Activated CD4-positive, CD25-positive, alpha-beta regulatory T cell (primary cell): ENCODE measurements at regions not wholly inside any gene's neighbourhood (a gene's known extent, or its start where the extent isn't known, plus 50 kb on each side); places are given as distances from the start of the nearest gene placed in this dataset.
"Not testable (repeated sequence)": the region's sequence is repeated elsewhere in the genome, so short reads cannot be mapped to it uniquely, and the experiment has no call there.

Experiments
- DNase-seq, 4 experiments: peaks; one replicate each; lab custom pipeline; 2025; lab: John Stamatoyannopoulos, UW

DNA sequence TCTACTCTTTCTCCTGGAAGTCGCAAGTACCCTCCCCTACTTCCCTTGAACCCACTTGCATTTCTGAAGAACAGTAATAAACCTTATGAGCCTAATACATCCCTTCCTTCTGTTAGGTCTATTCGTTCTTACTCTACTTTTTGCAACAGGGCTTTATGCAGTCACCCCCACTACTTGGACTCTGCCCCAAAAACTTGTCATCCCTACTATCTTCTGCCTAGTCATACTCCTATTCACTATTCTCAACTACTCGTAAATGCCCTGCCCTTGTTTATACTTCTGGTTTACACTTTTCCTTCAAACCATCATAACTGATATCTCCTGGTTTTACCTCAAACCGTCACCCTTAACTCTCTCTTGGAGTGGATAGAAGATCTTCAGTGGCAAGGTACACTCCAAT lies 55.2 kb upstream of the SLIT2 start:
- DNase-seq = no peak

DNA sequence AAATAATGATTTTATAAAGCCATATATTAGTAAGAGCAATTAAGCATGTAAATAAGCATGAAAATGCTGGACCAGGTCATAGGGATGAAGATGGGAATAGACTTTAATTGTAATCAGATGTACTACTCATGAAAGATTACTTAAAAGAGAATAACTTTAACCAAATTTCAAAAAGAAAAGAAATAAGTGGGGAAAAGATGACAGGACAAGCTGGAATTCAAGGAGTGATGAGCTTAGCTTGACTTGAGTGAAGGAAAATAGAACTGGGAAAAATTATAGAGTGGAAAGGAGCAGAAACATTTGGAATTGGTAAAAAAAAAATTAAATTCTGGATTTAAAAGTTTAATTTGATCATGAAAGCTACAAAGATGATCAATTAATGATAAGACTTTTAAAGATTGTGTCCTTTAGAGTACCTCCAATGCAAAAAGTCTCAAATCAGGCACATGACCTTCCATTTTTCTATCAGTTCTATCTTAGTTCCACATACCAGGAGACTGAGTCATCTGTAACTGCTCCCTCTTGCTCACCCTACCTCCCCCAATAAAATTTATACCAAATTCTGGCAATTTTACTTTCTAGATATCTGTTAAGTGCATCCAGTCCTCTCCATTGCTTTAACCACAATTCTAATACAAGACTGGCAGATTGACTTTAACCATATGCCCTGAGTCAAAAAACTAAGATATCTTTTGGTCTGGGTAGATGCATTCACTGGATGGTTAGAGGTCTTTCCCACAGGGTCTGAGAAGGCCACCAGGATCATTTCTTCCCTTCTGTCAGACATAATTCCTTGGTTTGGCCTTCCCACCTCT lies 56.4 kb upstream of the SLIT2 start:
- no peak for DNase-seq

DNA sequence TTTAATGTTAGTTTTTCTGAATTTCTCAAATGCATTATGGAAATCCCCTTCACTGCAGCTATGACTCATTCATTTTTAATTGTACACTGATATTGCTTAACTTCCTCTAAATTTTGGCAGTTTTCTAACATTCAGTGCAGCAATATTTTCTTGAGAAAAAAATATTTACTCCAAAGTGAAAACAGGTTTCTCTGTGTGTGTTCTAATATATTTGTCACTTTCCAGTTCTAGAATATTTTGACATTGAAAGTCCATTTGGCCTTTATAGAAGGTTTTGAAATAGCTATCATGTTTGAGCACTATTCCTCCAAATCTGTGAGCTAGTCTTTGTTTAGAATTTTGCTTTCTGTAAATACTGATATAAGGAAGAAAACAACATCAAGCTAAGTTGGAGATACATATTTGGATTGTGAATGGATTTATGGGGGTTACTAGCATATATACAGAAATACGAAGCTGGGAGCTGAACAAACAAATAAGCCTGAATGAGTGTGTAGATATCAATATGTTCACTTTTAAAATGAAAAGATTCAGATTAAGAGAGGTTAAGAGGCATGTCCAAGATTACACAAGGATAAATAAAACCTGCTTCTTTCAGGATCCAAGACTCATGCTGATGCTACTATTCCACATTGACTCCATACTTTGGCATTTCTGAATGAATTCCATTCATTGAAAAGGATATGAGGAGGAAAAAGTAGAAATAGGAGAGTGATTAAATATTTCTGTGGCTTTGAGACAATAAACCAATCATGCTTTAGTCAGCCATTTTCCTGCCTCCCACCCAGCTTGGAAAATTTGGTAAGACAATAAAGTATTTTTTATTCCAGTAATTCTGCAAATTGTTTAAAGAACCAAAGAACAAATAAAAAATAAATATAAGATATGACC lies 57.3 kb upstream of the SLIT2 start:
- DNase-seq = no peak

DNA sequence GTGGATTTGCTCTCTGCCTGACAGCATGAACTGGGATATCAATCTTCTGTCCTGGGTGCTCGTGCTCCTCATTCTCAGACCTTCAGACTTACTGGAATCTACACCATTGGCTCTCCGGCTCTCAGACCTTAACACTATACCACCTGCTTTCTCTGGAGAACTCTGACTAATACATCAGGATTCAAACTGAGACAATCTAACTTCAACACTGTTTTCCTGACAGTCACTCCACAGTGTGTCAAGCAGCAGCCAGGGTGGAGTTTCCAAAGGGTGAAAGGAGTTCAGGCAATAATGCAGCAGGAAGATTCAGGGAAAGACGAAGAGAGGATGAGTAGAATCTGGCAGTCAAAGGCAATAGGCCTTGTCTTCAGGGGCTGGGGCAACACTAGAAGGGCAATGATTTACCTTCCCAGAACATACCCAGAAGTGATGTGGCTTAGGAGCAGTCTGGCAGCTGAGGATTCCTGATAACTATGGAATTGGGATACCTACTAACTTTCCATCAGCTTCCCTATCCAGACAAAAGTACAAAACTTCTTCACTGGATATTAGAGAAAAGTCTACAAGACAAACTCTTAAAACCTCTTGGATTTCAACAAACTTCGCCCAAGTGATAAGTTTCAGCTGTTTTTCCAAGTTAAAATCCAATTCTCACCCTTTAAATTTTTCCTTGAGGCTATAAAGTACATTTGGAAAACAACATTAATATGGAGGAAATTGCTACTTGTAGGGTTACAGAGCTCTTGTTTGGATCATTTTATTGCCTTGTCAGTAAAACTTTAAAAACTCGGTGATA lies 58.4 kb upstream of the SLIT2 start:
- DNase-seq = no peak

DNA sequence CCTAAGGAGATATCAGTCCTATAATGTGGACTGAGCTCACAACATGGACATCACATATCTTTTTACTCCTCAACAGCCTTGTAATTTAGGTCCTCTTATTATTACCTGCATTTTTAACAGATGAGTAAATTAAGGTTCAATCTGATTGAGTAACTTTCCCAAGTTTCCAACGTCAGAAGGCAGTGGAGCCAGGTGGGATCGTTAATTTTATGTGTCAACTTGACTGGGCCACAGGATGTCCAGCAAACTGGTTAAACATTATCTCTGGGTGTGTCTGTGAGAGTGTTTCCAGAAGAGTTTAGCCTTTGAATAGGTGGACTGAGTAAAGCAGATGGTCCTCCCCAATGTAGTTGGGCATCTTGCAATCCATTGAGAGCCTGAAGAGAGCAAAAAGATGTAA lies 59.0 kb upstream of the SLIT2 start:
- no peak for DNase-seq

DNA sequence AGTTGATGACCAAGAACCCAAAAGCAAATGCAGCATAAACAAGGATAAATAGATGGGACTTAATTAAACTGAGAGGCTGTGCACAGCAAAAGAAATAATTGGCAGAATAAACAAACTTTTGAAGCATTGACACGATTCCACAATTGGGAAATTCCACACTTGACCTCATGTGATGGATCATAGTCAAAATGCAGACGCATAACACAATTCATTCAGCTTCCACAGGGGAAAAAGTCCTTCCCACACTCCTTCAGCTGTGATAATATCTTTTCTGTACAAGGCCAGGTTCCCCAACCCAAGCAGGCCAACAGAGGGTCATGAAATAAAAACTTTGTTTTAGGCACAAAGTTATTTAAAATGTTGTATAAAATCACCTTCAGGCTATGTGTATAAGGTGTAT lies 66.6 kb upstream of the SLIT2 start:
- no peak for DNase-seq

DNA sequence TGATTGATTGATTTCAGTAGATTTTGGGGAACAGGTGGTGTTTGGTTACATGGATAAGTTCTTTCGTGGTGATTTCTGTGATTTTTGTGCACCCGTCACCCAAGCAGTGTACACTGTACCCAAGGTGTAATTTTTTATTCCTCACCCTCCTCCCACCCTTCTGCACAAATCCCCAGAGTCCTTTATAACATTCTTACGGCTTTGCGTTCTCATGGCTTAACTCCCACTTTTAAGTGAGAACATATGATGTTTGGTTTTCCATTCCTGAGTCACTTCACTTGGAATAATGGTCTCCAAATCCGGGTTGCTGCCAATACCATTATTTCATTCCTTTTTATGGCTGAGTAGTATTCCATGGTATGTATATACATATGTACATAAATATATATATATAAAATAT lies 68.6 kb upstream of the SLIT2 start:
- not testable (repeated sequence) for DNase-seq

DNA sequence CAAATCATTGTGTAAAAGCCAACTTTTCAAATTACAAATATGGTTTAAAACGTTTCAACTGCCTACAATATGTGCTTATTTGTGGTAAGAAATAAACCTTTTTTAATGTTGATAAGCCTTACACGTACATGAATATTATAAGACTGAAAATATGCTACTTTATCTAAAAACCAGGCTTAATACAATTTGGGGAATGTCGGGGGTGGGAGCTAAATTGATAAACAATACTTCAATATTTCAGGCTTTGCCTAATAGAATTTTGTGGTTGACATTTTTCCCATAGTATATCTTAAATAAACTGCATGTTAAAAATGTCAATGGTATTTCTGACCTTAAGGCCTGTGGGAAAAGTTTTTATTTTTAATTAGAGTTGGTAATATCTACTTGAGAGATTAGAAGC lies 69.8 kb upstream of the SLIT2 start:
- no peak for DNase-seq

DNA sequence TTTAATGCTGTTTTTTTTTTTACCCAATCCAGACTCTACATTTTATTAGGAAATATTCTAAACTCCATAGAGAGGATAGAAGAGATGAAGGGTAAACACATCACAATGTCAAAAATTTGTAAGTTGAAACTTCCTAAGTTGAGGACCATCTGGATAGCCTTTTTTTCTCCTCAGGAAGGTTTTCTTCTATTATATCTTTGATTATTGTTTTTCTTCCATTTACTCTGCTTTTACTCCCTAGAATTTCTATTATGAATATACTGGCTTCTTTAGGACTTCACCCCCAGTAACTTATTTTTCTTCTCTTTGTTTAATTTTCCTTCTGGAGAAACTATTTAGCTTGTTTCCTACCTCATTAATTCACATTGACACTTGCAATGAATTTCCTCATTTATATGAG lies 71.2 kb upstream of the SLIT2 start:
- no peak for DNase-seq

DNA sequence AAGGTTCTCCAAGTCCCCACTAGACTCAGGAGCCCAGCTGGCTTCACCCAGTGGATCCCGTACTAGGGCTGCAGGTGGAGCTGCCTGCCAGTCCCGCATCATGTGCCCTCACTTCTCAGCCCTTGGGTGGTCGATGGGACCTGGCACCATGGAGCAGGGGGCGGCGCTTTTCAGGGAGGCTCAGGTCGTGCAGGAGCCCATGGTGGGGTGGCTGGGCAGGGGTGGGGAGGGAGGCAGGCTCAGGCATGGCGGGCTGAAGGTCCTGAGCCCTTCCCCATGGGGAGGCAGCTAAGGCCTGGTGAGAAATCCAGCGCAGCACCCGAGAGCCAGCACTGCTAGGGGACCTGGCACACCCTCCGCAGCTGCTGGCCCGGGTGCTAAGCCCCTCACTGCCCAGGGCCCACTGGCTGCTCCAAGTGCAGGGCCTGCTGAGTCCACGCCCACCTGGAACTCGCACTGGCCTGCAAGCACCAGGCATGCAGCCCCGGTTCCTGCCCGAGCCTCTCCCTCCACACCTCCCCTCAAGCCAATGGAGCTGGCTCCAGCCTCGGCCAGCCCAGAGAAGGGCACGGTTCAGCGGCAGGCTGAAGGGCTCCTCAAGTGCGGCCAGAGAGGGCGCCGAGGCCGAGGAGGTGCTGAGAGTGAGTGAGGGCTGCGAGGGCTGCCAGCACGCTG lies 72.7 kb upstream of the SLIT2 start:
- no peak for DNase-seq

DNA sequence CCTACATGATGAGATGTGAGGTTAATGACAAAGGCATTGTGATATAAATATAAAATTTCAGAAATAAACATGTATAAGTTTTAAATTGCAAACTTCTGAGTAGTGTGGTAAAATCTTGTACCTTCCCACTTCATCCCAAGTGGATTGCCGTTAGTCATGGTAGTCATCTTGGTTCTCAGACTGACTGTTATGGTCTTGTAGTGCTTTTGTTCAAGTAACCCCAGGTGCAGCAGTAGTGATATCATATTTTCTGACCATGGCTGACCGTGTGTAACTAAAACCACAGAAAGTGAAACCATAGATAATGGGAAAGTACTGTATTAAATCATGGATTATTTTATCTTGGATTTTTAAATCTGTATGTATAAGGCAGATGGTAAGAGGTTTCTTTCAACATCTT lies 74.8 kb upstream of the SLIT2 start:
- DNase-seq = no peak

DNA sequence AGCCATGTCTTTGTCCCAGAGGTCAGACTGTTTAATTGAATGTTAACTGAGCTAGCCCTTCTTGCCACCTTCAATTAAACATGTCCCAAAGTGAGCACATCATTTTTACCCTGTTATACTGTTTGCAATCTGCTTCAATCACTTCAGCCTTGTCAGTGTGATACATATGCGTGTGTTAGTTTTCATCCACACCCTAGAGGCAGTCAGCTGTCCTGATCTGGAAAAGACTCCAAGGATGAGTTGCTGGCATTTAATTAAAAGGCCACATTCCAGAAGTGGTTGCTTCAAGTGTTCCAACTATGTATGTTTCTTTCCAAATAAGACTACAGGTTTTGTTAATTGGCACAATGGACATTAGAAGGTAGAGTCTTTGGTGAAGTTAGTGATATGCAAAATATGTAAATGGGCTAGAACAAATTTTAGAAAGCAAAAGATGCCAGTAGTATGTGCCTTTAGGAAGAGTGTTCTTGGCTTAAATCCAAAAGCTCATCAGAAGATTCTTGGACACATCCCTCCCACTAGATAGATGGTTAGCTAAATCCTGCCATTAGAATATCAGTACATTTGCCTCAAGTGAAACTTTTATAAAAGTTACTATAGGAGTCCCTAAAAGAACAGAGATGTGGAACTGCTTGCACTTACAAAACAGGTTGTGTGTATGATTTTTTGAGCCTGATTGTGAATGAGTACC lies 79.5 kb upstream of the SLIT2 start:
- no peak for DNase-seq

DNA sequence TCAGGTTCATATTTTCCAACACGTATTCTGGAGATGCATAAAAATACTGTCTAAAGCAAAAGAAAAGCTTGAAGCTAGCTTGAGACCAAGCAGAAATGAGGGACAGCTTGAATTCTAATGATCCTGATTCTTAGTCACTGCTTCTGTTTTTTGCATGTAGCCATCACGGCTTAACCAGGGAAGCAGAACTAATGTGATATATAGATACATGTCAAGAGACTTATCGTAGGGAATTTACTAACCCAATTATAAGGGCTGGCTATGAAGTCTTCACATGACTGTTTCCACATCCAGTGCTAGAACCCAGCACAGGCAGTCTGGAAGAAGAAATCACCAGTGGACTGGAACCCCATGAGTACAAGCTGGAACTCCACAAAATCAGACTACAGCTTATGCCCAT lies 85.2 kb upstream of the SLIT2 start:
- DNase-seq = no peak

DNA sequence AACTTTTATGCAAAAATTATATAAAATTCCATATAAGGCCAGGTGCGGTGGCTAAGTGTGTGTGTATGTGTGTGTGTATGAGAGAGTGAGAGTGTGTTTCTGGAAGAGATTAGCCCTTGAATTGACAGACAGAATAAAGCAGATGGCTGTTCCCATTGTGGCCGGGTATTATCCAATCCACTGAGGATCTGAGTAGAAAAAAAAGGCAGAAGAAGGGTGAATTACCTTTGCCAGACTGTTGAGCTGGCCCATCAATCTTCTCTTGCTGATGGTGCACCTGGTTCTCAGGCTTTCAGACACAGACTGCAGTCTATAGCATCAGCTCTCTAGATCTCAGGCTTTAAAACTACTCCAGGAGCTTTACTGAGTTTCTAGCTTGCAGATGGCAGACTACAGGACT lies 92.2 kb upstream of the SLIT2 start:
- DNase-seq = no peak

DNA sequence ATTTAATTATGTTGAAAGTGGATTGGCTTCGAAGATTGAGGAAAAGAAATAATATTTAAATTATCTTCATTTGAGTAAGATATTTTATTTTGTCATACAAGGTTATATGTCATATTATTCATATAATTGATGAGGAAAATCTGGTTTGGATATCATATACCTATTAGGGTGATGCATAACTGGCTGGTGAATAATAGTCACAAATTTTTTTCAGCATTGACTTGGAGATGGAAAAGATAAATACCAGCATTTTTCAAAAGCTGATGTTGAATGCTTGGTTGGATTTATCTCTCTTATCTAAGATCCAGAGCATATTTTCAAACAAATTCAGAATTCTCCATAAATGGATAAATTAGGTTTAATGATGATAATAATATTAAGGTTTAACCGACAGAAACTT lies 93.5 kb upstream of the SLIT2 start:
- DNase-seq = no peak

DNA sequence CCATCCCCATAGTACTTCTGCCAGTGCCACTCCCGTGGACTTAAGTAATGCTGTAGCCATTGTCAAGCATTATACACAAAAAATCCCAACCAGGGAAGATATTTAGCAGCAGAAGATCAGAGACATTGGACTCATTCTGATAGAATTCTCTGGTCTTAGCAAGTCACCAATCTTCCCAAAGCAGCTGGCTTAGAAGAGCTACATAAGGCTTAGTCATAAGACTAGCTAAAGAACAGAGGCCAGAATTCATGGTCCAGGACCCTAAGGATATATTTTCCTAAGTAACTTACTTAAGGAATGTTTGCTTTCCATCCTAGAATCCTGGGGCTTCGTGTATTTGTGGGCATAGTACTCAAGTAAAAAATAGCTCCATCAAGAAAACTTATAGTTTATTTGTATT lies 100.3 kb upstream of the SLIT2 start:
- no peak for DNase-seq

DNA sequence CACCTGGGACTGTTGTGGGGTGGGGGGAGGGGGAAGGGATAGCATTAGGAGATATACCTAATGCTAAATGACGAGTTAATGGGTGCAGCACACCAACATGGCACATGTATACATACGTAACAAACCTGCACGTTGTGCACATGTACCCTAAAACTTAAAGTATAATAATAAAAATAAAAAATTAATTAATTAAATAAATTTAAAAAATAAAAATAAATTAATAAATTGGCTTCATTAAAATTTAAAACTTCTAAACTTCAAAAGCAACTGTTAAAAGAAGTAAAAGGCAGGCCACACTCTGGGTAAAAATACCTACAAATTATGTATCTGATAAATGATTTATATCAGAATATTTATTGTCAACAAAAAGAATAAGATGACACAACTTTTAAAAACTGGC lies 102.6 kb upstream of the SLIT2 start:
- DNase-seq = not testable (repeated sequence)

DNA sequence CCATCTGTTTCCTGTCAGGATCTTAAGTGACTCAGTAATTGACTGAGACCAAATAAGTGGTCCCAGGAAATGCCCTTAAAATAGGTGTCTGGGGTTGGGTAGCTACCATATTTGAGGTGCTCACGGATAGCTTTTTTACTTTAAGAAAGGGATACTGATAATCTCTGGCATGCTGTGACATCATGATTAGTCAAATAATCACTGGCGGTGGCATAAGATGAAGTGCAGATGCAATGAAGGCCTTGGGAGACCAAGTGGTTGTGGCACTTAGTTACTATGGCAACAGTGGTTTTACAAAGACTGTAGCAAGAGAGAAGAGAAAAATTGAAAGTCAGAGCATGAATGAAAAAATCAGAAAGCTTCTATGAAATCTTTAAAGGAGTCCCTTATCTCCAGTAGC lies 114.5 kb upstream of the SLIT2 start:
- no peak for DNase-seq

DNA sequence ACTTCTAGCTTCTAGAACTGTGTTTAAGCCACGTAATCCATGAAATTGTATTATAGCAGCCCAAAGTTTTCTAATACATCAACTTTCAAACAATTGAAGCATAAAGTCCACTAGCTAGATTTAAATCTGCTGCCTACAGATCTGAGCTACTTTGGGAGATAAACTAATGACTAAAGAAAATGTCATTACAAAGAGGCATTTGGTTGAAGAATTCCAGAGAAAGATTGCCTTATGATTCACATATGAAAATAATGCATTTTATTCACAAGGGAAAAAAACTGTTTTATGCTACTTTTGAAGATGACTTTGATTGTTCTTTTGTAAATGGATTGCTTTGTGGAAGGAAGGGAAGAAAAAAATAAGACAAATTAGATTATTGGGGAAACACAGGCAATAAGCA lies 124.1 kb upstream of the SLIT2 start:
- no peak for DNase-seq

DNA sequence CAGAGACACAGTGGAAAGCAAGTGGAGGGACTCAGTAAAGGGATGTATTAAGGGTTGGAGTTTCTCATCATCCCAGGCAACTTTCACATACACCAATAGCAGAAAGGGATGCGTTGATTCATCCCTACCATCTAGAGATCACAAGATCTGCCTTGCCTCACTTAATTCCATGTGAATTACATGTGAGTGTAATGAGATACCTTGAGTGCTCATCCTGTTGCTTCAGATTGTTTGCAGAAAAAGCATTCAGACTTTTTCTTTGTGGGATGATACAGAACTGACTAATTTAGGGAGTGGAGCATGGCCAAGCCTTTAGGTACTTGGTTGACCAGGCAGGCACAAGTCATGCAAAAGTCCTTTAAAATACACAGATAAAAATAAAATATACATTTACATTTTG lies 124.8 kb upstream of the SLIT2 start:
- DNase-seq = no peak

DNA sequence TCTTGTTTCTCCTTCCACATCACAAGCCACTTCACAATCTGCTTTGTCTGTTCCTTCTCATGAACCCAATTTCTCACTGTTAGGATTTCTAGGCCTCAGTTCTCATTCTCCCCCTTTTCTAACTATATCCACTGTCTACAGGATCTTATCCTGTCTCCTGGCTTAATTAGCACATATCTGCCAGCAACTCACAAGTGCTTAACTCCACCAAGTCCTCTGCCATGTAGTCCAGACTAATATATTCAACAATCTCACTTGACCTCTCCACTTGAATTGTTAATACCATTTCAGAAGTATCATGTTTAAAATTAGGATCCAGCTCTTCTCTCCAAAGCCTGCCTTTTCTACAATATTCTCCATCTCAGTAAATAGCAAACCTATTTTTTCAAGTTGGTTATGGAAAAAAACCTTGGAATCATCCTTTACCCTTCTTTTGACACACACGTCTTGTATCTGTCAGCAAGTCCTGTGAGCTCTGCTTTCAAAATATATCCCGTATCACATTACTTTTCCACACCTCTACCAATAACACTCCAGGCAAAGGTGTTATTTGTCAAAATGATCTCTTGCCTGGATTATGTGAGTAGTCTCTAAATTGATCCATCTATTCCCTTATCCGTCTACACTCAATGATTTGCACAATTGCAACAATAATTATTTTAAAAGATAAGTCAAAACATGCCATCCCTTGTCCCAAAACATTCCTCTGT lies 127.2 kb upstream of the SLIT2 start:
- DNase-seq = no peak
